SK-N-SH (cell line): ENCODE measurements at regions not wholly inside any gene's neighbourhood (a gene's known extent, or its start where the extent isn't known, plus 50 kb on each side); places are given as distances from the start of the nearest gene placed in this dataset.

Source experiments
- CTCF ChIA-PET: fragments of 300-600, 350-600 bp; formaldehyde crosslinking; extraction: SDS; loops from one replicate; lab custom pipeline; 2021; lab: Yijun Ruan, JAX
- POLR2A ChIA-PET: fragments of 350-600 bp; sonication (Branson Sonifier 250); formaldehyde crosslinking; extraction: SDS; loops from one replicate; lab custom pipeline; 2020; ENCODE audit warnings: antibody characterized with exemption, inconsistent platforms; lab: Yijun Ruan, JAX
- DNase-seq: peaks from one replicate; pipeline ENCODE4 v3.0.0; 2012
- H2AFZ ChIP-seq: fragments of 200-600 bp; sonication (generic); 2 replicates; pipeline ENCODE4 v1.8.1; 2016; ENCODE audit warnings: antibody characterized with exemption, mild to moderate bottlenecking, low read depth
- H3F3A ChIP-seq: fragments of 200-600 bp; sonication (generic); replicated peaks from 2 replicates; pipeline ENCODE3; 2016; ENCODE audit warnings: antibody characterized with exemption, mild to moderate bottlenecking; ENCODE audit not compliant: insufficient read depth
- H3K27ac ChIP-seq, 2 experiments: fragments of 200-500 bp in 1 of 2; fragments of 200-600 bp in 1 of 2; sonication (Bioruptor generic) in 1 of 2; sonication (generic), shearing (Covaris generic) in 1 of 2; 2 replicates each; pipeline versions ENCODE4 v1.5.1 to v1.6.1; 2014 to 2016; ENCODE audit warnings: low read depth in 2 of 2, inconsistent platforms in 1 of 2, low read length in 1 of 2, mild to moderate bottlenecking in 1 of 2, mixed read lengths in 1 of 2
- H3K27me3 ChIP-seq: fragments of 200-600 bp; sonication (generic), shearing (Covaris generic); 2 replicates; pipeline ENCODE4 v1.6.1; 2016; ENCODE audit warnings: mixed run types; ENCODE audit not compliant: insufficient read depth
- H3K36me3 ChIP-seq, 2 experiments: fragments of 200-500 bp in 1 of 2; fragments of 200-600 bp in 1 of 2; sonication (Bioruptor generic) in 1 of 2; sonication (generic) in 1 of 2; replicated peaks in 1 of 2; 2 replicates each; pipeline versions ENCODE3 to v1.5.1; 2014 to 2016; ENCODE audit warnings: low read length in 1 of 2, mild to moderate bottlenecking in 1 of 2; ENCODE audit not compliant: insufficient read depth in 2 of 2, control insufficient read depth in 1 of 2
- H3K4me1 ChIP-seq, 2 experiments: fragments of 200-500 bp in 1 of 2; fragments of 200-600 bp in 1 of 2; sonication (Bioruptor generic) in 1 of 2; sonication (generic), shearing (Covaris generic) in 1 of 2; 2 replicates each; pipeline versions ENCODE4 v1.5.1 to v1.6.1; 2014 to 2016; ENCODE audit warnings: low read depth in 1 of 2, low read length in 1 of 2, mixed run types in 1 of 2; ENCODE audit not compliant: insufficient read depth in 2 of 2, control insufficient read depth in 1 of 2
- H3K4me2 ChIP-seq: fragments of 200-600 bp; sonication (generic), shearing (Covaris generic); 2 replicates; pipeline ENCODE4 v1.6.1; 2017; ENCODE audit warnings: mixed run types
- H3K4me3 ChIP-seq, 2 experiments: fragments of 200-500 bp in 1 of 2; fragments of 200-600 bp in 1 of 2; sonication (Bioruptor generic) in 1 of 2; sonication (generic), shearing (Covaris generic) in 1 of 2; 2 replicates each; pipeline versions ENCODE4 v1.5.1 to v1.8.1; 2014 to 2016; ENCODE audit warnings: low read depth in 2 of 2, inconsistent platforms in 1 of 2, low read length in 1 of 2, mild to moderate bottlenecking in 1 of 2, mixed read lengths in 1 of 2, moderate library complexity in 1 of 2
- H3K79me2 ChIP-seq: fragments of 200-600 bp; sonication (generic); 2 replicates; pipeline ENCODE4 v1.8.1; 2017; ENCODE audit warnings: mild to moderate bottlenecking; ENCODE audit not compliant: insufficient read depth
- H3K9ac ChIP-seq: fragments of 200-600 bp; sonication (generic); 2 replicates; pipeline ENCODE4 v1.6.1; 2017; ENCODE audit warnings: mixed run types
- H3K9me2 ChIP-seq: fragments of 200-600 bp; sonication (generic); 2 replicates; pipeline ENCODE4 v1.6.1; 2017; ENCODE audit warnings: mixed run types
- H3K9me3 ChIP-seq: fragments of 200-600 bp; sonication (generic); 2 replicates; pipeline ENCODE4 v1.6.1; 2017; ENCODE audit warnings: mixed run types, mild to moderate bottlenecking, moderate library complexity
- H4K20me1 ChIP-seq: fragments of 200-600 bp; sonication (generic); 2 replicates; pipeline ENCODE4 v1.6.1; 2017; ENCODE audit warnings: mild to moderate bottlenecking, mixed run types; ENCODE audit not compliant: insufficient read depth
- GABPA ChIP-seq: IDR thresholded peaks from 2 replicates; pipeline ENCODE4 v1.4.0; 2012; ENCODE audit warnings: low read depth, mild to moderate bottlenecking
- GATA2 ChIP-seq: sonication (generic); formaldehyde crosslinking; IDR thresholded peaks from 2 replicates; pipeline ENCODE4 v1.5.0; 2020; ENCODE audit warnings: mild to moderate bottlenecking, missing genetic modification reagents
- JUND ChIP-seq: IDR thresholded peaks from 2 replicates; pipeline ENCODE4 v1.4.0; 2012
- MAX ChIP-seq: IDR thresholded peaks from 2 replicates; pipeline ENCODE4 v1.4.0; 2012; ENCODE audit warnings: low read depth
- MEF2A ChIP-seq: IDR thresholded peaks from 2 replicates; pipeline ENCODE4 v1.4.0; 2012; ENCODE audit warnings: low read depth, borderline replicate concordance
- NFIC ChIP-seq: IDR thresholded peaks from 2 replicates; pipeline ENCODE4 v1.4.0; 2012; ENCODE audit warnings: borderline replicate concordance
- PBX3 ChIP-seq: IDR thresholded peaks from 2 replicates; pipeline ENCODE4; 2012
- SIN3A ChIP-seq: IDR thresholded peaks from 2 replicates; pipeline ENCODE4 v1.6.1; 2012; ENCODE audit warnings: low read depth, mild to moderate bottlenecking, low read length, moderate library complexity, borderline replicate concordance
- TCF12 ChIP-seq: IDR thresholded peaks from 2 replicates; pipeline ENCODE4 v1.4.0; 2012
- TEAD4 ChIP-seq: IDR thresholded peaks from 2 replicates; pipeline ENCODE4 v1.4.0; 2012; ENCODE audit warnings: mild to moderate bottlenecking, borderline replicate concordance; ENCODE audit not compliant: insufficient read depth
- WGBS: methylation state at CpG from one replicate; pipeline ENCODE4 v1.1.6; 2017; ENCODE audit warnings: low lambda C conversion rate; 5-methylcytosine and 5-hydroxymethylcytosine counted together
- TF ChIP-seq, protein P1 (sequence below): IDR thresholded peaks from 2 replicates; pipeline ENCODE4 v1.4.0; 2012; ENCODE audit warnings: low read depth, borderline replicate concordance
- TF ChIP-seq, protein P2 (sequence below): fragments of 200-600 bp; sonication (generic); IDR thresholded peaks from 2 replicates; pipeline ENCODE4 v1.6.1; 2017; ENCODE audit warnings: antibody characterized with exemption, mild to moderate bottlenecking, moderate library complexity

DNA sequence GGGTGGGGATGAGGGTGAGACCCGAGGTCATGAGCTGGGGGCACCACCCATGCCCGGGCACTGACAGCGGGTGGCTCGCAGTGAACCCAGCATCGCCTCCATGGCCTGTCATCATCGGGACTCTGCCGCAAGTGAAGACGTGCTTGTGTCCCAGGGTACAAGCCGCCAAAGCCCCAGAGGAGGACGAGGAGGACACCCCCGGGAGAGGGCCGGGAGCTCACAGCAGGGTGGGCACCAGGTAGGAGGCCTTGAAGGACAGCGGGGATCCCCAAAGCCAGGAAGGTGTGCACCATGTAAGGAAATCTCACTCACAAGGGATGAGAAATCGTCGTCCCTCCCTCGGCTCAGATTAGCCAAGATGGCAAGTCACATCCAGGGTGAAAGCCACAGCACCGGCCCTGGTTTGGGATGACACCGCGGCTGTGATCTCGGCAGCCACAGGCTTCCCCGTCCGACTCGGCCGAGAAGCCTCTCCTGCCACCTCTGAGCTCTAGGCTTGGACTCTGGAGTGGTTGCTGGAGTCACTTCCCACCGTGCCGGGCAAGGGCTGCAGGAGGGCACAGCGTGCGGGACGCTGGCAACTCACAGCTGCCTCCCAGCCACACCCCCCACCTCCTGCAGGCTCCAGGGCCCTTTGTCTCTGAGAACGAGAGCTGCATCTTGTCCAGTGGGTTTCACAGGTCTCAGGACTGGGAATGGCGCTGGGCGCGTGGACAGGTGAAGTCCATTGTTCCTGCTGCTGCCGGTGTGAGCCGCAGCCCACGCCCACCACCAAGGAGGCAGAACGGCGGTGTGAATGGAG is 81.6 kb upstream of the CTDP1 start:
- Histone ChIP-seq H4K20me1 (no peaks in the 10 kb centered on the region), H3K36me3 (no peaks in the 10 kb centered on the region), H3K79me2 (no peaks in the 10 kb centered on the region), H3K4me2 (no peak overlapping the region), H3F3A (no peaks in the 10 kb centered on the region), H3K9me2 (no peaks in the 10 kb centered on the region), H3K4me1 (no peaks in the 10 kb centered on the region), H3K27me3 (peaks cover 87% of the 10 kb centered on the region), H3K9ac (no peak overlapping the region), H3K27ac (no peak overlapping the region), H3K9me3 (no peaks in the 10 kb centered on the region), H3K4me3 (no peak overlapping the region), H2AFZ (no peak overlapping the region)
- CTCF ChIA-PET, result interaction anchor here (1.4 kb wide), 1 partner anchor 218 kb away, joined by 3 read pairs; no protein-coding TSS in a partner anchor
- TF ChIP-seq GABPA, result no peak
- TF ChIP-seq, protein P1, sequence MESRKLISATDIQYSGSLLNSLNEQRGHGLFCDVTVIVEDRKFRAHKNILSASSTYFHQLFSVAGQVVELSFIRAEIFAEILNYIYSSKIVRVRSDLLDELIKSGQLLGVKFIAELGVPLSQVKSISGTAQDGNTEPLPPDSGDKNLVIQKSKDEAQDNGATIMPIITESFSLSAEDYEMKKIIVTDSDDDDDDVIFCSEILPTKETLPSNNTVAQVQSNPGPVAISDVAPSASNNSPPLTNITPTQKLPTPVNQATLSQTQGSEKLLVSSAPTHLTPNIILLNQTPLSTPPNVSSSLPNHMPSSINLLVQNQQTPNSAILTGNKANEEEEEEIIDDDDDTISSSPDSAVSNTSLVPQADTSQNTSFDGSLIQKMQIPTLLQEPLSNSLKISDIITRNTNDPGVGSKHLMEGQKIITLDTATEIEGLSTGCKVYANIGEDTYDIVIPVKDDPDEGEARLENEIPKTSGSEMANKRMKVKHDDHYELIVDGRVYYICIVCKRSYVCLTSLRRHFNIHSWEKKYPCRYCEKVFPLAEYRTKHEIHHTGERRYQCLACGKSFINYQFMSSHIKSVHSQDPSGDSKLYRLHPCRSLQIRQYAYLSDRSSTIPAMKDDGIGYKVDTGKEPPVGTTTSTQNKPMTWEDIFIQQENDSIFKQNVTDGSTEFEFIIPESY, result no peak
- TF ChIP-seq, protein P2, sequence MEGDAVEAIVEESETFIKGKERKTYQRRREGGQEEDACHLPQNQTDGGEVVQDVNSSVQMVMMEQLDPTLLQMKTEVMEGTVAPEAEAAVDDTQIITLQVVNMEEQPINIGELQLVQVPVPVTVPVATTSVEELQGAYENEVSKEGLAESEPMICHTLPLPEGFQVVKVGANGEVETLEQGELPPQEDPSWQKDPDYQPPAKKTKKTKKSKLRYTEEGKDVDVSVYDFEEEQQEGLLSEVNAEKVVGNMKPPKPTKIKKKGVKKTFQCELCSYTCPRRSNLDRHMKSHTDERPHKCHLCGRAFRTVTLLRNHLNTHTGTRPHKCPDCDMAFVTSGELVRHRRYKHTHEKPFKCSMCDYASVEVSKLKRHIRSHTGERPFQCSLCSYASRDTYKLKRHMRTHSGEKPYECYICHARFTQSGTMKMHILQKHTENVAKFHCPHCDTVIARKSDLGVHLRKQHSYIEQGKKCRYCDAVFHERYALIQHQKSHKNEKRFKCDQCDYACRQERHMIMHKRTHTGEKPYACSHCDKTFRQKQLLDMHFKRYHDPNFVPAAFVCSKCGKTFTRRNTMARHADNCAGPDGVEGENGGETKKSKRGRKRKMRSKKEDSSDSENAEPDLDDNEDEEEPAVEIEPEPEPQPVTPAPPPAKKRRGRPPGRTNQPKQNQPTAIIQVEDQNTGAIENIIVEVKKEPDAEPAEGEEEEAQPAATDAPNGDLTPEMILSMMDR, result no peak
- TF ChIP-seq TEAD4, result no peak
- TF ChIP-seq MEF2A, result no peak
- TF ChIP-seq PBX3, result no peak
- no peak for TF ChIP-seq MAX
- no peak for TF ChIP-seq NFIC
- TF ChIP-seq SIN3A, result no peak
- TF ChIP-seq GATA2 (CRISPR knock-in tag), result no peak
- TF ChIP-seq JUND, result no peak
- no peak for TF ChIP-seq TCF12
- WGBS, result 10% methylated on average over 23 of the region's 38 CpGs
- POLR2A ChIA-PET, result no interaction called here
- no peak for DNase-seq
